ENCODE measurements at regions not wholly inside any gene's neighbourhood (a gene's known extent, or its start where the extent isn't known, plus 50 kb on each side); places are given as distances from the start of the nearest gene placed in this dataset.

- TF ChIP-seq, protein P1, sequence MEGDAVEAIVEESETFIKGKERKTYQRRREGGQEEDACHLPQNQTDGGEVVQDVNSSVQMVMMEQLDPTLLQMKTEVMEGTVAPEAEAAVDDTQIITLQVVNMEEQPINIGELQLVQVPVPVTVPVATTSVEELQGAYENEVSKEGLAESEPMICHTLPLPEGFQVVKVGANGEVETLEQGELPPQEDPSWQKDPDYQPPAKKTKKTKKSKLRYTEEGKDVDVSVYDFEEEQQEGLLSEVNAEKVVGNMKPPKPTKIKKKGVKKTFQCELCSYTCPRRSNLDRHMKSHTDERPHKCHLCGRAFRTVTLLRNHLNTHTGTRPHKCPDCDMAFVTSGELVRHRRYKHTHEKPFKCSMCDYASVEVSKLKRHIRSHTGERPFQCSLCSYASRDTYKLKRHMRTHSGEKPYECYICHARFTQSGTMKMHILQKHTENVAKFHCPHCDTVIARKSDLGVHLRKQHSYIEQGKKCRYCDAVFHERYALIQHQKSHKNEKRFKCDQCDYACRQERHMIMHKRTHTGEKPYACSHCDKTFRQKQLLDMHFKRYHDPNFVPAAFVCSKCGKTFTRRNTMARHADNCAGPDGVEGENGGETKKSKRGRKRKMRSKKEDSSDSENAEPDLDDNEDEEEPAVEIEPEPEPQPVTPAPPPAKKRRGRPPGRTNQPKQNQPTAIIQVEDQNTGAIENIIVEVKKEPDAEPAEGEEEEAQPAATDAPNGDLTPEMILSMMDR (IDR thresholded peaks at IDR 0.05; ENCODE audit: low read length) = no peak
- TF ChIP-seq EZH2 (optimal IDR thresholded peaks at IDR 0.05; ENCODE audit: low read depth, low read length) = no peak
These were observed 87.1 kb downstream of the SPRY4 start for GRCh38 chr5:142237707-142238106.
